K562 (cell line): ENCODE measurements at regions not wholly inside any gene's neighbourhood (a gene's known extent, or its start where the extent isn't known, plus 50 kb on each side); places are given as distances from the start of the nearest gene placed in this dataset.

Source experiments
- ATAC-seq: fragments of 200-7000 bp; cut with Tn5 transposase; 3 replicates; pipeline ENCODE4 v1.9.1; 2020; ENCODE audit warnings: moderate library complexity
- BruUV-seq: library from RNA; stranded (reverse); fragments of 400-500 nt; replicated peaks from 2 replicates; lab custom pipeline; 2021; lab: Mats Ljungman, UMichigan
- CTCF ChIA-PET: fragments of 300-600 bp; formaldehyde crosslinking; extraction: SDS; loops from one replicate; lab custom pipeline; 2021; ENCODE audit warnings: low intra/inter-chr PET ratio; lab: Yijun Ruan, JAX
- POLR2A ChIA-PET: fragments of 300-600, 350-650 bp; sonication (Branson Sonifier 250); formaldehyde crosslinking; extraction: SDS; loops from one replicate; lab custom pipeline; 2021; ENCODE audit warnings: antibody characterized with exemption, inconsistent platforms; lab: Yijun Ruan, JAX
- DNase-seq, 4 experiments: peaks; one replicate each; pipeline versions ENCODE4 v3.0.0 to v3.0.0-alpha.2; 2011 to 2018; ENCODE audit warnings: low spot score in 3 of 4, mixed read lengths in 3 of 4; ENCODE audit errors: extremely low read depth in 1 of 4
- FAIRE-seq: peaks from 2 replicates; lab custom pipeline; 2011; peaks lifted over from hg19 to GRCh38; lab: Jason Lieb, UNC
- H2AFZ ChIP-seq: 2 replicates; pipeline ENCODE4 v1.6.0; 2011; ENCODE audit warnings: low read depth, low read length, control low read depth, inconsistent platforms
- H3K27ac ChIP-seq: fragments of 200-600 bp; 3 replicates; pipeline ENCODE4 v1.8.0; 2011; ENCODE audit warnings: low read depth, mild to moderate bottlenecking, control low read depth, inconsistent platforms, low read length, moderate library complexity, mixed read lengths; ENCODE audit errors: extremely low read depth
- H3K27me3 ChIP-seq, 2 experiments: fragments of 300-600 bp in 1 of 2; 2 replicates in 1 of 2; 3 replicates in 1 of 2; pipeline versions ENCODE4 v1.6.0 to v1.8.0; 2011; ENCODE audit warnings: inconsistent platforms in 2 of 2, low read length in 2 of 2, mild to moderate bottlenecking in 1 of 2, mixed read lengths in 1 of 2, moderate library complexity in 1 of 2; ENCODE audit not compliant: control insufficient read depth in 2 of 2, insufficient read depth in 2 of 2
- H3K36me3 ChIP-seq: fragments of 300-600 bp; 3 replicates; pipeline ENCODE4 v1.8.0; 2011; ENCODE audit warnings: mild to moderate bottlenecking, low read length, inconsistent platforms; ENCODE audit not compliant: control insufficient read depth, insufficient read depth
- H3K4me1 ChIP-seq, 2 experiments: fragments of 200-600 bp in 1 of 2; replicated peaks in 1 of 2; 2 replicates in 1 of 2; 3 replicates in 1 of 2; pipeline versions ENCODE4 v1.5.1 to v1.8.0; 2011; ENCODE audit warnings: inconsistent platforms in 2 of 2, low read length in 2 of 2, mild to moderate bottlenecking in 1 of 2, mixed read lengths in 1 of 2, moderate library complexity in 1 of 2; ENCODE audit not compliant: control insufficient read depth in 2 of 2, insufficient read depth in 2 of 2
- H3K4me2 ChIP-seq: 2 replicates; pipeline ENCODE4 v1.6.1; 2011; ENCODE audit warnings: low read length, control low read depth, inconsistent platforms, mixed read lengths; ENCODE audit not compliant: insufficient read depth
- H3K4me3 ChIP-seq: fragments of 200-600 bp; sonication (generic), shearing (Covaris generic); 2 replicates; pipeline ENCODE4 v1.5.1; 2016; ENCODE audit warnings: control low read depth, inconsistent platforms
- H3K79me2 ChIP-seq: fragments of 200-600 bp; 3 replicates; pipeline ENCODE4 v1.8.0; 2011; ENCODE audit warnings: low read length, inconsistent platforms; ENCODE audit not compliant: control insufficient read depth, insufficient read depth
- H3K9ac ChIP-seq, 2 experiments: 2 replicates each; pipeline versions ENCODE4 v1.6.0 to v1.6.1; 2011; ENCODE audit warnings: low read depth in 2 of 2, low read length in 2 of 2, control low read depth in 1 of 2, inconsistent platforms in 1 of 2, mild to moderate bottlenecking in 1 of 2, mixed read lengths in 1 of 2; ENCODE audit not compliant: insufficient read depth in 1 of 2
- H3K9me1 ChIP-seq: one replicate; pipeline ENCODE4 v1.6.0; 2011; ENCODE audit warnings: inconsistent platforms, mild to moderate bottlenecking, low read length, moderate library complexity; ENCODE audit not compliant: control insufficient read depth, insufficient read depth
- H3K9me3 ChIP-seq: replicated peaks from 2 replicates; pipeline ENCODE4 v1.5.1; 2011; ENCODE audit warnings: low read depth, low read length, inconsistent platforms; ENCODE audit not compliant: control insufficient read depth, insufficient read depth
- H4K20me1 ChIP-seq: replicated peaks from 2 replicates; pipeline ENCODE4 v1.6.1; 2011; ENCODE audit warnings: low read length, inconsistent platforms, mixed read lengths; ENCODE audit not compliant: control insufficient read depth, insufficient read depth
- ARID2 ChIP-seq: fragments of 450-650 bp; IDR thresholded peaks from 2 replicates; pipeline ENCODE4 v1.6.1; 2017; ENCODE audit warnings: antibody characterized with exemption, mild to moderate bottlenecking
- ARID3B ChIP-seq: fragments of 250-450 bp; sonication (Bioruptor Pico); IDR thresholded peaks from 2 replicates; pipeline ENCODE4 v1.4.0; 2020; ENCODE audit warnings: borderline replicate concordance
- CBX2 ChIP-seq: fragments of 200-600 bp; sonication (generic); IDR thresholded peaks from one replicate; pipeline ENCODE4 v1.6.1; 2012; ENCODE audit warnings: mild to moderate bottlenecking, low read length, inconsistent platforms; ENCODE audit not compliant: insufficient read depth, poor library complexity, severe bottlenecking
- DPF2 ChIP-seq: fragments of 450-650 bp; IDR thresholded peaks from 2 replicates; pipeline ENCODE4 v1.6.1; 2016
- ETV1 ChIP-seq: fragments of 450-650 bp; conservative IDR thresholded peaks from 2 replicates; pipeline ENCODE4 v1.6.1; 2016; ENCODE audit warnings: missing genetic modification characterization, control low read depth, low read depth, missing compliant biosample characterization
- HMGN3 ChIP-seq: IDR thresholded peaks from 2 replicates; pipeline ENCODE4 v1.6.1; 2011; ENCODE audit warnings: borderline replicate concordance, low read depth, mild to moderate bottlenecking, mixed read lengths, low read length; ENCODE audit not compliant: insufficient read length; ENCODE audit errors: extremely low read depth
- JUN ChIP-seq, 2 experiments: sonication (generic) in 1 of 2; formaldehyde crosslinking in 1 of 2; IDR thresholded peaks; 2 replicates each; pipeline versions ENCODE4 v1.6.1 to v1.8.0; 2012 to 2022; ENCODE audit warnings: borderline replicate concordance in 2 of 2, mild to moderate bottlenecking in 2 of 2, improper control_type of control experiment in 1 of 2, low read depth in 1 of 2, low read length in 1 of 2, missing genetic modification reagents in 1 of 2
- MEF2D ChIP-seq: conservative IDR thresholded peaks from 2 replicates; pipeline ENCODE4 v1.6.1; 2016; ENCODE audit warnings: low read depth, missing genetic modification characterization, missing compliant biosample characterization
- NCOA1 ChIP-seq: fragments of 450-650 bp; IDR thresholded peaks from 2 replicates; pipeline ENCODE4 v1.6.1; 2016; ENCODE audit warnings: low read depth
- NELFE ChIP-seq: IDR thresholded peaks from 2 replicates; pipeline ENCODE4 v1.6.1; 2011; ENCODE audit warnings: mild to moderate bottlenecking; ENCODE audit not compliant: insufficient read depth, insufficient read length
- PHF20 ChIP-seq: fragments of 450-650 bp; IDR thresholded peaks from 2 replicates; pipeline ENCODE4 v1.6.1; 2018; ENCODE audit not compliant: partially characterized antibody
- SRSF1 ChIP-seq: fragments of 200-400 bp; formaldehyde crosslinking; IDR thresholded peaks from 2 replicates; pipeline ENCODE4 v1.6.1; 2017; ENCODE audit warnings: mild to moderate bottlenecking, low read depth, low read length, moderate library complexity
- ZC3H8 ChIP-seq: fragments of 450-650 bp; IDR thresholded peaks from 2 replicates; pipeline ENCODE4 v1.6.1; 2017
- ZNF12 ChIP-seq: sonication (generic); formaldehyde crosslinking; IDR thresholded peaks from 2 replicates; pipeline ENCODE4 v1.4.0; 2020; ENCODE audit warnings: mild to moderate bottlenecking, missing genetic modification reagents
- ZNF165 ChIP-seq: fragments of 250-450 bp; sonication (Bioruptor Pico); IDR thresholded peaks from 2 replicates; pipeline ENCODE4 v1.4.0; 2020; ENCODE audit warnings: borderline replicate concordance
- ZNF311 ChIP-seq: fragments of 250-450 bp; sonication (Bioruptor Pico); IDR thresholded peaks from 2 replicates; pipeline ENCODE4 v1.4.0; 2020; ENCODE audit warnings: mild to moderate bottlenecking, moderate library complexity
- ZZZ3 ChIP-seq: fragments of 450-650 bp; IDR thresholded peaks from 2 replicates; pipeline ENCODE4 v1.6.1; 2016; ENCODE audit warnings: antibody characterized with exemption, mild to moderate bottlenecking, moderate library complexity
- WGBS: fragments of 100-300 bp; shearing (Covaris generic); methylation state at CpG from one replicate; pipeline ENCODE4 v1.1.6; 2016; ENCODE audit warnings: low coverage, mixed read lengths; ENCODE audit not compliant: insufficient coverage; ENCODE audit errors: missing lambda C conversion rate; 5-methylcytosine and 5-hydroxymethylcytosine counted together
- in situ Hi-C: fragments of 300-500 bp; cut with MboI; formaldehyde crosslinking; loops from 4 replicates; pipeline ENCODE4 v1.15.0; 2018; ENCODE audit warnings: inconsistent platforms, mixed read lengths
- intact Hi-C: fragments of 100-400 bp; cut with micrococcal nuclease; formaldehyde crosslinking; loops from 2 replicates; pipeline ENCODE4 v1.14.2; 2022

- Histone ChIP-seq H4K20me1 (no peaks in the 10 kb centered on the region), H3K4me3 (no peak overlapping the region), H2AFZ (no peak overlapping the region)
- TF ChIP-seq SRSF1 (no peak), CBX2 (no peak), ZC3H8 (no peak), ZNF165 (CRISPR knock-in tag) (no peak), ZZZ3 (no peak), PHF20 (no peak)
- TF ChIP-seq, all 486 proteins: peak for 0
- H3K4me1 ChIP-seq, result no peaks in the 10 kb centered on the region
- FAIRE-seq (no peak), ATAC-seq (no peak), DNase-seq (no peak)
- no peaks in the 10 kb centered on the region for H3K9me1 ChIP-seq
- no TSS peak for BruUV-seq
- intact Hi-C loops, result no loop called here
- in situ Hi-C loops, result no loop called here
- H3K36me3 ChIP-seq, result no peaks in the 10 kb centered on the region
- no peaks in the 10 kb centered on the region for H3K79me2 ChIP-seq
- no peak overlapping the region for H3K9ac ChIP-seq
- CTCF ChIA-PET, result no interaction called here
- POLR2A ChIA-PET, result no interaction called here
- no peak overlapping the region for H3K4me2 ChIP-seq
- 0% methylated on average over 1 of the region's 1 CpG for WGBS
- no peaks in the 10 kb centered on the region for H3K9me3 ChIP-seq
- H3K27ac ChIP-seq, result no peak overlapping the region
- H3K27me3 ChIP-seq, result no peaks in the 10 kb centered on the region
These were observed 289.8 kb upstream of the SEMA6D start for GRCh38 chr15:47427463-47427862.

GRCh38 chr15:47429376-47429775 is 287.9 kb upstream of the SEMA6D start:
- Histone ChIP-seq H2AFZ (no peak overlapping the region), H3K4me2 (no peak overlapping the region), H4K20me1 (no peaks in the 10 kb centered on the region), H3K4me3 (no peak overlapping the region), H3K9ac (no peak overlapping the region), H3K9me3 (no peaks in the 10 kb centered on the region), H3K27me3 (no peaks in the 10 kb centered on the region), H3K27ac (no peak overlapping the region), H3K9me1 (no peaks in the 10 kb centered on the region), H3K36me3 (no peaks in the 10 kb centered on the region), H3K4me1 (no peaks in the 10 kb centered on the region), H3K79me2 (no peaks in the 10 kb centered on the region)
- in situ Hi-C loops (no loop called here), intact Hi-C loops (no loop called here)
- no peak for DNase-seq
- ChIA-PET CTCF (no interaction called here), POLR2A (no interaction called here)
- FAIRE-seq, result no peak
- no TSS peak for BruUV-seq
- ATAC-seq, result no peak
- 0% methylated on average over 1 of the region's 1 CpG for WGBS
- TF ChIP-seq JUN (IDR thresholded peaks at IDR 0.05; ENCODE audit: borderline replicate concordance, low read depth, low read length) (no peak), JUN (CRISPR knock-in tag; IDR thresholded peaks at IDR 0.05; ENCODE audit: borderline replicate concordance) (no peak), NELFE (no peak), ARID3B (no peak), ARID2 (no peak), ZNF311 (CRISPR knock-in tag) (no peak), DPF2 (no peak), ETV1 (tag) (no peak), HMGN3 (no peak), ZNF12 (CRISPR knock-in tag) (no peak), NCOA1 (no peak), MEF2D (tag) (no peak)
